Calu3 (cell line): ENCODE measurements at regions not wholly inside any gene's neighbourhood (a gene's known extent, or its start where the extent isn't known, plus 50 kb on each side); places are given as distances from the start of the nearest gene placed in this dataset.

Experiments used
- BruUV-seq: library from RNA; stranded (reverse); fragments of 400-500 nt; replicated peaks from 2 replicates; lab custom pipeline; 2021; lab: Mats Ljungman, UMichigan
- CTCF ChIA-PET: fragments of 300-600 bp; sonication (Branson Sonifier 250); formaldehyde crosslinking; loops from one replicate; lab custom pipeline; 2022; ENCODE audit warnings: antibody characterized with exemption; lab: Charles Lee
- DNase-seq: peaks from one replicate; pipeline ENCODE4 v3.0.0; 2022
- H3K27ac Mint-ChIP-seq: one replicate; pipeline ENCODE4 v1.8.0; 2022; ENCODE audit warnings: mixed read lengths; ENCODE audit not compliant: unreplicated experiment
- H3K27me3 Mint-ChIP-seq: one replicate; pipeline ENCODE4 v1.8.0; 2022; ENCODE audit warnings: mixed read lengths; ENCODE audit not compliant: unreplicated experiment
- H3K36me3 Mint-ChIP-seq: one replicate; pipeline ENCODE4 v1.8.0; 2022; ENCODE audit warnings: mild to moderate bottlenecking, moderate library complexity, mixed read lengths; ENCODE audit not compliant: insufficient read depth, unreplicated experiment
- H3K4me1 Mint-ChIP-seq: one replicate; pipeline ENCODE4 v1.8.0; 2022; ENCODE audit warnings: mild to moderate bottlenecking, low read depth, mixed read lengths; ENCODE audit not compliant: unreplicated experiment
- H3K4me3 Mint-ChIP-seq: one replicate; pipeline ENCODE4 v1.8.0; 2022; ENCODE audit warnings: mild to moderate bottlenecking, low read depth, moderate library complexity, mixed read lengths; ENCODE audit not compliant: unreplicated experiment
- H3K9me3 Mint-ChIP-seq: one replicate; pipeline ENCODE4 v1.8.0; 2022; ENCODE audit warnings: low read depth, mixed read lengths; ENCODE audit not compliant: unreplicated experiment
- CTCF ChIP-seq: fragments of 200-600 bp; IDR thresholded peaks from one replicate; pipeline ENCODE4 v1.8.0; 2022; ENCODE audit warnings: antibody characterized with exemption; ENCODE audit not compliant: unreplicated experiment
- intact Hi-C: fragments of 100-400 bp; cut with micrococcal nuclease; formaldehyde crosslinking; loops from one replicate; pipeline ENCODE4 v1.10.0; 2022; ENCODE audit not compliant: unreplicated experiment

GRCh38 chr1:101109791-101110190 lies 84.2 kb upstream of the DPH5 start:
- intact Hi-C loops: no loop called here
- H3K4me3 Mint-ChIP-seq: no peak overlapping the region
- no peak for TF ChIP-seq CTCF
- H3K27me3 Mint-ChIP-seq: no peaks in the 10 kb centered on the region
- H3K27ac Mint-ChIP-seq: no peak overlapping the region
- DNase-seq: no peak
- H3K36me3 Mint-ChIP-seq: no peaks in the 10 kb centered on the region
- no peaks in the 10 kb centered on the region for H3K9me3 Mint-ChIP-seq
- no peaks in the 10 kb centered on the region for H3K4me1 Mint-ChIP-seq
- CTCF ChIA-PET: no interaction called here
- no TSS peak for BruUV-seq

- Mint-ChIP-seq H3K9me3 (no peaks in the 10 kb centered on the region), H3K4me3 (no peak overlapping the region), H3K27me3 (no peaks in the 10 kb centered on the region), H3K4me1 (no peaks in the 10 kb centered on the region), H3K27ac (no peak overlapping the region), H3K36me3 (no peaks in the 10 kb centered on the region)
- intact Hi-C loops: no loop called here
- CTCF ChIA-PET: no interaction called here
- no peak for DNase-seq
- BruUV-seq: no TSS peak
- TF ChIP-seq CTCF: no peak
These were observed 82.5 kb upstream of the DPH5 start for GRCh38 chr1:101108111-101108500.

GRCh38 chr1:101107496-101108110 lies 82.0 kb upstream of the DPH5 start:
- Mint-ChIP-seq H3K27me3 (no peaks in the 10 kb centered on the region), H3K9me3 (no peaks in the 10 kb centered on the region), H3K4me3 (no peak overlapping the region), H3K4me1 (no peaks in the 10 kb centered on the region), H3K36me3 (no peaks in the 10 kb centered on the region), H3K27ac (no peak overlapping the region)
- BruUV-seq: no TSS peak
- DNase-seq: no peak
- intact Hi-C loops: no loop called here
- CTCF ChIA-PET: no interaction called here
- no peak for TF ChIP-seq CTCF

DNA sequence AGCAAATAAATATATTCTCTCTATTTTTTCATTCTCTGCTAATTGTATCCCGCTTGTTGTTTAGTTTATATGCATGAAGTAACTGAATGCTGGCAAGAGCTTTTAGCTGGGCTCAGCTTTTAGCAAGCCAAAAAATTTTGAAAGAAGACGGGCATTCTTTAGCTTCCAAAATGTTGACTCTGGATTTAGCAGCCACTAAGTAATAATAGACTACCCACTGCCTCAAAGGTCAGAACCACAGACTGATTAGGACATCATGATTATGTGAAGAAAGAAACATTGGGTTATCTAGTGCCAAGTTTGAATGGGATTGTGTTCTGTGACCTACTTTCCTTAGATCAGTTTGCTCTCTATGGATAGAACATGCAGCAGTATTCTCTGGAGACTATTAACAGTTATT lies 80.3 kb upstream of the DPH5 start:
- H3K4me1 Mint-ChIP-seq: no peaks in the 10 kb centered on the region
- intact Hi-C loops: no loop called here
- no peak overlapping the region for H3K4me3 Mint-ChIP-seq
- CTCF ChIA-PET: no interaction called here
- no peak overlapping the region for H3K27ac Mint-ChIP-seq
- no peaks in the 10 kb centered on the region for H3K27me3 Mint-ChIP-seq
- no peaks in the 10 kb centered on the region for H3K9me3 Mint-ChIP-seq
- DNase-seq: no peak
- BruUV-seq: no TSS peak
- TF ChIP-seq CTCF: no peak
- H3K36me3 Mint-ChIP-seq: no peaks in the 10 kb centered on the region
